HG02571 (cell line): ENCODE measurements at regions not wholly inside any gene's neighbourhood (a gene's known extent, or its start where the extent isn't known, plus 50 kb on each side); places are given as distances from the start of the nearest gene placed in this dataset.
"Not testable (repeated sequence)": the region's sequence is repeated elsewhere in the genome, so short reads cannot be mapped to it uniquely, and the experiment has no call there.

Experiments used
- ATAC-seq: cut with Tn5 transposase; IDR thresholded peaks from one replicate; pipeline ENCODE4 v1.9.1; 2021; ENCODE audit warnings: mild to moderate bottlenecking, moderate library complexity; ENCODE audit not compliant: unreplicated experiment

- no peak for ATAC-seq
These were observed 610.4 kb upstream of the SLITRK6 start for GRCh38 chr13:86409466-86410241.

GRCh38 chr13:86425170-86425815 lies 626.1 kb upstream of the SLITRK6 start:
- no peak for ATAC-seq

DNA sequence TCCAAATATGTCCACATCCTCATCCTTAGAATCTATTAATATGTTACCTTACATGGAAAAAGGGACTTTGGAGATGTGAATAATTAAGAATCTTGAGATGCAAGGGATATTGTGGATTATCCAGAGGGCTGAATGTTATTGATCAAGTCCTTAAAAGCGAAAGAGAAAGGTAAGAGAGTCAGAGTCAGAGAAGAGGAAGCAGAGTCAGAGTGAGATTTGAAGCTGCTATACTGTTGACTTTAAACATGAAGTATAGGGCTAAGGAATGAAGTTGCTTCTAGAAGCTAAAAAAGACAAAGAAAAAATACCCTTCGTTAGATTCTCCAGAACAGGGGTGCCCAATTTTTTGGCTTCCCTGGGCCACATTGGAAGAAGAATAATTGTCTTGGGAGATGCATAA lies 627.2 kb upstream of the SLITRK6 start:
- ATAC-seq, result no peak

DNA sequence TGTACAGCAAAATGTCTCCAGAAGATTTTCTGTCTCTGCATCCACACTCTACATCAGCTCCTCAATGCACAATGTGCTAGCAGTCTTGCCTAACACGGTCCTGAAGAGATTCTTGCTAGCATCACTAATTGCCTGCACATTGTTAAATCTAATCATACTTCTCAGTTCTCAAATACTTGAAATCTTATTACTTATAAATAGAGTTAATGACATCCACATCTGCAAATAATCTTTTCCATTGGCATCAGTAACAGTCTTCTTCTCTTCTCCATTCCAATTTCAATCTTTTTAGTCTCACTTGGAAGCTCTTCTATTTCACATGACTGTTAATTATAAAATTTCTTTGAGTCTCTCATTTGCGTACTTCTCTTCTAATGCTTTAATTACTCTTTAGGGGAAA lies 630.5 kb upstream of the SLITRK6 start:
- no peak for ATAC-seq

GRCh38 chr13:86438034-86438433 lies 638.8 kb upstream of the SLITRK6 start:
- no peak for ATAC-seq

DNA sequence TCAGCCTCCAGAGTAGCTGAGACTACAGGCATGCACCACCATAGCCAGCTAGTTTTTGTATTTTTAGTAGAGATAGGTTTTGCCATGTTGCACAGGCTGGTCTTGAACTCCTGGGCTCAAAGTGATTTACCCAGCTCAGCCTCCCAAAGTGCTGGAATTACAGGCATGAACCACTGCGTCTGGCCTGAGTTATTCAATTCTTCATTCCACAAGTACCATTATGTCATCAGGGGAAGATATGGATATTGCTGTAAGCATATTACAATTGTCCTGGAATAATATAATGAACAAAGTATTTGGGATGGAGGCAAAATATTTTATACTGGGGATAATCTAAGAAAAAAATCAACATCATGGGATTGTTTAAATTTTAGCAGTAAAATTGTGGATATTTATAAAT lies 646.0 kb upstream of the SLITRK6 start:
- no peak for ATAC-seq

- ATAC-seq, result no peak
These were observed 646.5 kb upstream of the SLITRK6 start for GRCh38 chr13:86445672-86446071.

DNA sequence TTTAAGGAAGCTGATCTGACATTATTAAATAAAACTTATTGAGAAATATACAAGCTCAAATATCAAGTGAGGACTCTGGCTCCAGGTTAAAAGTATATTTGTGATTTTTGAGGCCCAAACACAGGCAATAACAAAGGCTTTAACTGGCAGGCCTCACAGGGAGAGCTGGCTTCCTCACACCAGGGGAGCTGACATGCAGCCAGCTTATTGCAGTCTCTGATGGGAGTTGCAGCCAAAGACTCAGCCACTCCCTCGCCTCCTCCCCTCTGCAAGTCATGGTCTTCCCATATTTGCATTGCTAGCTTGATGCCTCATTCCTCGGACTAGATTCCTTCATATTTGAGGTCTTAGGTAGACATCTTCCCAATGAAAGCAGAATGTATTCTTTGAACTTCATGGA lies 647.1 kb upstream of the SLITRK6 start:
- ATAC-seq, result no peak

- no peak for ATAC-seq
These were observed 648.3 kb upstream of the SLITRK6 start for GRCh38 chr13:86447479-86447878.

- ATAC-seq, result no peak
These were observed 662.8 kb upstream of the SLITRK6 start for GRCh38 chr13:86462011-86462410.

- no peak for ATAC-seq
These were observed 665.0 kb upstream of the SLITRK6 start for GRCh38 chr13:86464193-86464592.

GRCh38 chr13:86474971-86475370 lies 675.8 kb upstream of the SLITRK6 start:
- no peak for ATAC-seq

GRCh38 chr13:86476656-86477055 lies 677.4 kb upstream of the SLITRK6 start:
- ATAC-seq, result no peak

DNA sequence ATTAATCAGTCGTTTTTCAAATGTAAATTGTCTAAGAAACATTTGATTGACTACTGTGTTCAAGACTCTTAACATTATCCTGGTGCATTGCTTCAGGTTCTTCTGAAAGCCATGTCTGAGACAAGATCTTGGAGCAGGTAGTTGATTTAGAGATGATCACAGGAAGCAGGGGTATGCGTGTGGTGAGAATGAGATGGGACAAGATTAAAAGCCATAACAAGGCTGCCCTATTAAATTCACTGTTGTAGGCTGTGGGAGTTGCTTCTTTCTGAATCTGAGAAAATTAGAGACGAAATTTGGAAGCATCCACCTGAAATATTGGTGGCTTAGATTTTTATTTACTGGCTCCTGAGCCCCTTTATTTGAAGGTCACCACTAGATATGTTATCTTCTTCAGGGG lies 687.4 kb upstream of the SLITRK6 start:
- no peak for ATAC-seq

GRCh38 chr13:86491121-86491520 lies 691.9 kb upstream of the SLITRK6 start:
- no peak for ATAC-seq

- not testable (repeated sequence) for ATAC-seq
These were observed 702.7 kb upstream of the SLITRK6 start for GRCh38 chr13:86501931-86502330.

DNA sequence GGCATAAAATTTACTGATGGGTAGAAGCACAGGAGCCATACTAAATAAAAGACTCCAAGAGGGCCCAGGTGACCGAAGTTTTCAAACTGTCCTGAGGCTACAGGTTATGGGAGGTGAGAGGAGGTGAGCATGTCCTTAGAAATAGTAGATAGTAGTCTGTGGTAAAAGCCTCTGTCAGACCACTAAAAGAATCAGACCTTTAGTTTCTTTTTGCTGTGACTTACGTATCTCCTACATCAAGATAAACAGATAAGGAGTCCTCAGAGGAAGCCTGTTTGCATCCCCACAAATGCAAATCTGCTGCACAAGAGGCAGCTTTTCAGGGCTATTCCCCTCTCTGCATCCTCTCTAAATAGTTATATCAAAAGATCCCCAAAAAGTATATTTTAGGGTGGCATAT lies 711.6 kb upstream of the SLITRK6 start:
- no peak for ATAC-seq

GRCh38 chr13:86541461-86541860 lies 742.2 kb upstream of the SLITRK6 start:
- no peak for ATAC-seq

- no peak for ATAC-seq
These were observed 754.8 kb upstream of the SLITRK6 start for GRCh38 chr13:86554066-86554465.

GRCh38 chr13:86559901-86560300 lies 760.7 kb upstream of the SLITRK6 start:
- no peak for ATAC-seq

GRCh38 chr13:86562866-86563265 lies 763.6 kb upstream of the SLITRK6 start:
- no peak for ATAC-seq

DNA sequence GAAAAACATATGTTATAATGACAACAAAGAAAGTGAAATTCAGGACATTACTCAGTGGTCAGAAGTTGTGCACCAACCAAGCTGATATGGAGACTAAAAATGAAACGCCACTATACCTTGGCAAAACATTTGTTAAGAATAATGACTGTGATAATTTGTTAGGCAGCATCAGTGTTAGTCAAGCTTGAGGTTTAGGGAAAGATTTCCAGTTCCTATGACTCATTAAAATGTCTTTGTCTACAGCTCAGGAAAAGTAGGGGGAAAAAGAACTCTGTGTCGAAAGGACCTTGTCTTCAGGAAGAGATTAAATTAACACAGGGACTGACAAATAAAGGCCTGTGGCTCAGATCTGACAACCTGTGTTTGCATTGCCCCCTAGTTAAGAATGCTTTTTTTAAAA lies 764.1 kb upstream of the SLITRK6 start:
- ATAC-seq, result no peak

DNA sequence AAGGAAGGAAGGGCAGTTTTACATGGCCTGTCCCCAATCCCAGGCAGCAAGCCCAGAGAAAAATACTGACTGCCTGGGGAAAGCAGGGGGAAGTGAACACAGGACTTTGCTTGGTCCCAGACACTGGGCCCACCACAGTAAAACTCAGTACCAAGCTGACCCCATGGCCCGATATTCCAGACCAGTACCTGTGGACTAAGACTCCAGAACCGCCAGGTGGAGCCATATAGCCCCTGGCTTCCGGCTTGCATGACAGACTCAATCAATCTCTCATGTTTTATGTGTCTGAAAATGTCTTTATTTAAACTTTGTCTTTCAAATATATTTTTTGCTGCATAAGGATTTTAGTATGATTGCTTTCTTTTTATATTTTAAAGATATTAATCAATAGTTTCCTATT lies 767.9 kb upstream of the SLITRK6 start:
- ATAC-seq, result no peak
